A549 (cell line): ENCODE measurements at regions not wholly inside any gene's neighbourhood (a gene's known extent, or its start where the extent isn't known, plus 50 kb on each side); places are given as distances from the start of the nearest gene placed in this dataset.

ENCODE experiments used
- CTCF ChIP-seq: fragments of >200 bp; sonication (Bioruptor Twin); formaldehyde crosslinking; IDR thresholded peaks from 3 replicates; pipeline ENCODE4 v1.5.1; 2016
- POLR2A ChIP-seq: IDR thresholded peaks from 2 replicates; pipeline ENCODE4 v1.6.1; 2012; ENCODE audit warnings: mild to moderate bottlenecking, low read length

- TF ChIP-seq POLR2A (no peak), CTCF (no peak)
These were observed 728.6 kb downstream of the BRD1 start for GRCh38 chr22:49099089-49099488.
